NCI-H1417 treated with DMSO at 0.1 percent for 48 hours (cell line): ENCODE measurements at regions not wholly inside any gene's neighbourhood (a gene's known extent, or its start where the extent isn't known, plus 50 kb on each side); places are given as distances from the start of the nearest gene placed in this dataset.
"Not testable (repeated sequence)": the region's sequence is repeated elsewhere in the genome, so short reads cannot be mapped to it uniquely, and the experiment has no call there.

Source experiments
- DNase-seq: peaks from one replicate; lab custom pipeline; 2025; lab: John Stamatoyannopoulos, UW

DNA sequence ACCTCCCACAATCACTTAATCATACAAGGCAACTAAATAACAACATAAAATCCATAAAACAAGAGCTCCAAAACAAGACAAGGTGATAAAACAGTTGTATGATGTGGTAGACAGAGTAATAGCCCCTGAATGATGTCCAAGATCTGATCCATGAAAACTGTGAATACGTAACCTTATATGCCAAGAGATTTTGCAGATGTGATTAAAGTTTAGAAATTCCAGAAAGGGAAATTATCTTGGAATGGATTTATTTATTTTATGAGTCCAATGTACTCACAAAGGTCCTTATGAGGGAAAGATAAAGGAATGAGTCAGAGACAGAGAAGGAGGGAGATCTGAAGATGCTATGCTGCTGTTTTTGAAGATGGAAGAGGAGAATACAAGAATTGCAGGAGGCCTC lies 1775.7 kb upstream of the C9orf72 start:
- DNase-seq, result no peak

DNA sequence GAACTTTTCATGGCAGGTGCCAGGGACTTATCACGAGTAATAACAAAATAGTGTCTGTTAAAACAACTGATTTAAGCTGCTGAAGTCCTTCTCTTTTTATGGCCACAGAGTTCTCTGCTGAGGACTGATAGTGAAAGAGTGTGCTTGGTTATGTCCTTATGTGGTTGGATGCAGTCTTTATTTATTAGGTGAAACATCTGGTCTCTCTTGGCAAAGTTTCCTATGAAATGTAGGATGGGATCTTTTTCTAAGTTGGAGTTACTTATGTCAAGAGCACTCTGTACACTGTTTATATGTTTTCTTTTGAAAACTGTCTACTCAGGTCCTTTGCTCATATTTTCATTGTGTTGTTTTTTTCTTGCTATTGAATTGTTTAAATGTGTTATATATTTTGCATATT lies 1816.1 kb upstream of the C9orf72 start:
- no peak for DNase-seq

DNA sequence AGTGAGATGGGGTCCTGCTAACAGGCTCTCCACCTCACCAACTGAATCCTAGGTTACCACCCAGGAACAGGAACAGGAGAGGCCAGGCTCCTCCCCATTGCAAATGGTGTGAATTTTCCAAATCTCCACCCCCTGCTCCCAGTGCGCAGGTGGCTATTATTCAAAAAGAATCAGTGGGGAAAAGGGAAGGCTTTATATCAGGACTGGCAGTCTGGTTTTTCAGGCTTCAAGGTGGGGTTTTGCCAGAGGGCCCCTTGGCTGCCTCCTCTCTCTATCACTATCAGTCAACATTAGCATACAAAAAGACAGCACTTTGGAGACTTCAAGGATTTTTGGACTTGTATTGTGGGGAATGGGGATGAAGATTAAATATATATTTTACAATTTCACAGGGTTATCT lies 1817.6 kb upstream of the C9orf72 start:
- DNase-seq, result no peak

DNA sequence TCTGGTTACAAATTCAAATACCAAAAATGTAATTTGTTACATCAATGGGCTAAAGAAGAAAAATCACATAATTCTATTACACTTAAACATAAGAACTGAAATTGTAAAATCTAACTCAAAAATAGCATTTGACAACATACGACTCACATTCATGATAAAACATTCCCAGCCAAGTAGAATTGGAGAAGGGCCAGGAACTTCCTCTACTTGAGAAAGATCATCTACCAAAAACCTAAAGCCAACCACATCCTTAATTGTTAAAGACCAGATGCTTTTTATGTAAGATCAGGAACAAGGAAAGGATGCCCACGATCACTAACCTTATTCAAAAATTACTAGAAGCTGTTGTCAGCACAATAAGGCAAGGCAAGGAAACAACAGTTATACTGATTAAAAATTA lies 1819.8 kb upstream of the C9orf72 start:
- DNase-seq, result no peak

DNA sequence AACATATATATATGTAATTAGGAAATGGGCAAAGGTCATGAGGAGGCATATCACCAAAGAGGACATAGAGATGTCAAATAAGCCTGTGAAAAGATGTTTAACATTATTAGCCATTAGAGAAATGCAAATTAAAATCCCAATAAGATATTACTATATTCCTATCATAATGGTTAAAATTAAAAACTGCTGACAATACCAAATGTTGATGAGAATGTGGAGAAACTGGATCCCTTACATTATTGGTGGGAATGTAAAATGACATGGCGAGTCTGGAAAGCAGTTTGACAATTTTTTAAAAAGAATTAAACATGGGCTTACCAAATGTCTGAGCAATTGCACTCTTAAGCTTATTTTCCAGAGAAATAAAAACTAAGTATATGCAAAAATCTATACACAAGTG lies 1821.6 kb upstream of the C9orf72 start:
- DNase-seq, result no peak

DNA sequence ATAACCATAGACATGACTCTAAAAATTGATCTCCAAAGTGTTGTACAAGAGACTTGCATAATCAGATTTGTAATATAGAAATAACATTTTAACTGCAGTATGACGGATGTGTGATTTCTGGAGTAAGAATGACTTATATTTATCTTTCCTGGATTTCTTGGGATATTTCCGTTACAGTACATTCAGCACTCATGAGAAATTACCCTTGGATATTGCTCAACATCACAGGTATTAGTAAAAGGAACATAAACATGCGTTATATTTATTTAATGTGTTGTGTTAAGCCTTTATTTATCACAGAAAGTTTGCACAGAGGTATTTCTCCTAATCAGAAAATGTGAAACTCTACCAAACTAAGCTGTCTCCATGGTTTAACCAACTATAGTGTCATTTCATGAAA lies 1823.9 kb upstream of the C9orf72 start:
- no peak for DNase-seq

DNA sequence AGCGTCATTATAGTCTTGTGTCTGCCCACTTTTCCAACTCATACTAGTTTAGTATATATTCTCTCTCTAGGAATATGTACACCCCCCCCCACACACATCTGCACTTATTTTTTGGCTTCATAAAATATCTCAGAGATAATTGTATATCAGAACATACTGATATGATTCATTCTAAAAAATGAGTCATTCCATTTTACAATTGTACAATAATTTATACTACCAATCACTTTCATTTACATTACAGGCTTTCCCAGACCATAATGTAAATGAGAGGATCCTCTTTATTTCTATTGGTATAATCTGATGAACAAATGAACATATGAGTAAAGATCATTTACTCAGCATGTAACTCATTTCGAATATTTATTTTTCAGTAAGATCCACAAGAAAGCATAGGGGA lies 1842.9 kb upstream of the C9orf72 start:
- no peak for DNase-seq

DNA sequence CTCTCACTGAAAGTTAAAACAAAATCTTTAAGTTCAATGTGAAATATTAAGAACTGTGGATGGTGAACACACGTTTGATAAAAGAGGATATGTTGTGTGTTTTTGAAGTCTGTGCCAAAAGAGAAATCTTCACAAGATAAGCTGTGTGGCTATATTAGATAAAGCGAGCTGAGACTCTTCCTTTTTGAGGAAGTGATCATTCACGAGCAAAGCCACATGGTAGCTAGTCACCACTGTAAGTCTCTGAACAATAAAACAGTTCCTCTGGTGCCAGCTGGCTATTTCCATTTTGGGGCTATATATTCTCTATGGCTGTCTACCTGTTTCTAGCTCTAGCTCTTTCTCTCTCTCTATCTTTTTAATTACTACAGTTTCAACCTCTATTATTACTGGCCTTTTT lies 1849.2 kb upstream of the C9orf72 start:
- no peak for DNase-seq

DNA sequence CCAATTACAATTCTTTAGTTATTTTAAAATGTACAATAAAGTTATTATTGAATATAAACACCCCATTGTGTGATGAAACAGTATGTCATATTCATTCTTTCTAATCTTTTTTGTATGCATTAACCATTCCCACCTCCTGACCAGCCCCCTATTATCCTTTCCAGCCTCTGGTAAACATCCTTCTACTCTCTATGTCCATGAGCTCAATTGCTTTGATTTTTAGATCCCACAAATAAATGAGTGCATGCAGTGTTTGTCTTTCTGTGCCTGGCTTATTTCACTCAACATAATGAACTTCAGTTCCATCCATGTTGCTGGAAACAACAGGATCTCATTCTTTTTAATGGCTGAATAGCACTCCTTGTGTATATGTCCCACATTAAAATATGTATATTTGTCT lies 1858.9 kb upstream of the C9orf72 start:
- DNase-seq, result no peak

DNA sequence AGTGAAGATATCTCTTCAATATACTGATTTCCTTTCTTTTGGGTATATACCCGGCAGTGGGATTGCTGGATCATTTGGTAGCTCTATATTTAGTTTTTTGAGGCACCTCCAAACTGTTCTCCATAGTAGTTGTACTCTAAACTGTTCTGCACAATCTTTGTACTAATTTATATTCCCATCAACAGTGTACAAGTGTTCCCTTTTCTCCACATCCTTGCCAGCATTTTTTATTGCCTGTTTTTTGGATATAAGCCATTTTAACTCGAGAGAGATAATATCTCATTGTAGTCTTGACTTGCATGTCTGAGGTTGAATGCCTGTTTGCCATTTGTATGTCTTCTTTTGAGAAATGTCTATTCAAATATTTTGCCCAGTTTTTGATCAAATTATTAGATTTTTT lies 1859.4 kb upstream of the C9orf72 start:
- DNase-seq, result not testable (repeated sequence)

DNA sequence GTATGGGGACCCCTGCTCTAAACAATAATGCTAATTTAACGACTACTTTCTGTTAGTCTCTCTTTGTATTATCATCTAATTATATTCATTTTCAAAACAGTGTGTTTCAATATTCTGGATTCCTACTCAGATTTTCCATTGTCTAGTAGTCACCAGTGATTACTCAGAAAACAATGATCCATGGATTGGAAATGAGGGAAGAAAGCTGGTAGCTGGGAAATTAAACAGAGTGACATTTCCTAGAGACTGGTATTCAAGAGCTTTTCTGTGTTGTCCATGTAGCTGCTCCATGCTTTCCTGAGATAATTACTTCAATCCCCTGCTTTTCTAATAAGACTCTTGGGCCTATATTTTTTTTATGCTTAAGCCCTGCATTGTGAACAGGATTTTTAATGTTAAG lies 1862.1 kb upstream of the C9orf72 start:
- DNase-seq, result no peak

DNA sequence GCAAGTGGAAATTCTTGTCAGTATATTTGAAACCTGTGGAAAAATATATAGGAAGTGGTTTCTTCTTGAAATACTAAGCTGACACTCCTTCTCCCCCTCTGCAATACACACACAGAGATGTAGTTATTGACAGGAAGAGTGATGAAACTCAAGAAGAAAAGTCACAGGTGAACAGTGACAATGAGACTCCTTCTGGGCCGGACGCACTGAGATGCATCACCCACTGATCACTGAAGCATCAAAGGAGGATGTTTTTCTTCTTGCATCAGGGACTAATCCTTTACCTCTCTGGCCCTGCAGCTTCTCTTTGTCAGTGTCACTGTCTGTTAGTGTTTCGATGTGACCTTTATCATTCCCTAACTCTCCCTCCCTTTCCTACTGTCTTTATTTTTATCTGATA lies 1864.2 kb upstream of the C9orf72 start:
- DNase-seq, result no peak

DNA sequence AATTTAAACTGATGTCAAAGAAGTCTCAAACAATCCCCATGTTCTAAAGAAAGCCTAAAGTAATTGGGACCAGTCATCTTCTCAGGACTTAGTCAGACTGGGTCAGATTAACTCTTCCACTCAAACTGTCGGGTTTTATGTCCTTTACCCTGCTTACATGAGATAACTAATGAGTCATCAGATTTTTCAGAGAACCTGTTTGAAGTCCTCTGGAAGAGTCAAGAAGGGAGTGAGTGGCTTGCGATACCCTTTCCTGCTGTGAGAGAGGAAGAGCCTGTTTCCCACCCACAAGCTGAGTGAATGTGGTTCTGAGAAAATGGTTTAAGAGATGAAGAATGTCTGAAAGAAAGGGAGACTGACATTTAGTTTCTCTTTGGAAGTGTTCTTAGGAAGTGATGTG lies 1866.7 kb upstream of the C9orf72 start:
- no peak for DNase-seq

DNA sequence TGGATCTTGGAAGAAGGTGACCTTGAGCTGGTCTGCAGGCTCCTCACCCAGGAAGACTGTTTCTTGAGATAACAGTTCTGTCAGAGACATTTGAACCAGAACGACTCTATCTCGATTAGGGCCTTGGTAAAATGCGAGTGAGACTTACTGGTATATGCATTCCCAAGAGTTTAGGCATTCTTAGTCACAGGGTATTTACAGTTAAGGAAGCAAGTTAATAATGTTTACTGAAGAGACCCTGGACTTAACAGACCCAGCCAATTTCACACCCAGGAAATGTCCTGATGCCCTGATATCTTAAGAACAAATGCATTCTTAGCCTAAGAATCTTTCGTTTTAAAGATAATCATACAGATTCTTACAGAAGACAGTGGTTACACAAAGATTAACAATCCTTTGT lies 1867.2 kb upstream of the C9orf72 start:
- no peak for DNase-seq

DNA sequence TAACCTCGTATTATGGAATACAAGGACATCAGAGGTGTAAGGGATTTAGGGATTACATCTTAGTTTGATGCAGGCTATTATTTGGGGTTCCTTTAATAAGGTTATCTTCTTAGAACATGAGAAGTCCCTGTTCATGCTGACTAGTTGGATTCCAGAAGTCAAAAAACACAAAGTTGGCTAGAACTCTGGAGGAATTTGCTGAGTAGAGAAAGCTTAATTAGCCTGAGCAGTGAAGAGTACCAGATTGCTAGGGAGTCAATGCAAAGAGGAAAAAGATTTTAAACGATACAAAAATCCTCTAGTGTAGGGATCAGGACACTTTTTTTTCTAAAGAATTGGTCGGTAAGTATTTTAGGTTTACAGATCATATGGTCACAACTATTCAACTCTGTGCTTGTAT lies 1872.5 kb upstream of the C9orf72 start:
- DNase-seq, result no peak

DNA sequence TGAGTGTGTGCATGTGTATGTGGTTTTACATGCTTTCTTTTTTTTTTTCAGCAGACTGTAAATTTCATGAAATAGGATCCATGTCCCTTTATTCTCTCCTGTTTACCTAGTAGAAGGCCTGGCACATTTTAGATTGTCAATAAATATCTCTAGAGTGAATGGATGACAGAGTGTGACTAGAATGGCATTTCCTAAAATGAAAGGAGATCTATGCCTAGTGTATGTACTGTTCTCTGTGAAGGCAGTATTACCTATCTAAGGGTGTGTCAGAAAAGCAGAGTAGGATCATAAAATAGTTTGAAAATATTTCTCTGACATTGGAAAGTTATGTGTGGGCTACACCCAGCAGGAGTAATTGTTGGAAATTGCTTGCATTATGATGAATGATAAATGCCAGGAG lies 1876.0 kb upstream of the C9orf72 start:
- no peak for DNase-seq

DNA sequence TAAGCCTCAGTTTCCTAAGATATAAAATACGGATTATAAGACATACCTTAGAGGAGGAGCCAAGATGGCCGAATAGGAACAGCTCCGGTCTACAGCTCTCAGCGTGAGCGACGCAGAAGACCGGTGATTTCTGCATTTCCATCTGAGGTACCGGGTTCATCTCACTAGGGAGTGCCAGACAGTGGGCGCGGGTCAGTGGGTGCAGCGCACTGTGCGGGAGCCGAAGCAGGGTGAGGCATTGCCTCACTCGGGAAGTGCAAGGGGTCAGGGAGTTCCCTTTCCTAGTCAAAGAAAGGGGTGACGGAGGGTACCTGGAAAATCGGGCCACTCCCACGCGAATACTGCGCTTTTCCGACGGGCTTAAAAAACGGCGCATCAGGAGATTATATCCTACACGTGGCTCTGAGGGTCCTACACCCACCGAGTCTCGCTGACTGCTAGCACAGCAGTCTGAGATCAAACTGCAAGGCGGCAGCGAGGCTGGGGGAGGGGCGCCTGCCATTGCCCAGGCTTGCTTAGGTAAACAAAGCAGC lies 1877.1 kb upstream of the C9orf72 start:
- not testable (repeated sequence) for DNase-seq

DNA sequence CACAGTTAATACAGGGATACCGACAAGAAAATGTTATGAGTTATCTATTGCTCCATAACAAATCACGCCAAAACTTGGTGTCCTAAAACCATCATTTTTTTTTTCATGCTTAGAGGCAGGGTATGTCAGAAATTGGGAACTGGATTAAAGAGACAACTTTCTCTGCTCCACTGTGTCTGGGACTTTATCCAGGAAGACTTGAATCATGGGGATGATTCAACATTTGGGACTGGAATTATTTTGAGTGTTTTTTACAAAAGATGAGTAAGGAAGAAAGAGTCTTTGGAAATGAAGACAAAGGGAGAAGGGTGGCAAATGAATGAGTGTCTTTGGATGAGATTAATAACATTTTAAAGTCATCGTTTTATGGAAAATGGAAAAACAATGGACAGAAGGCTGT lies 1883.7 kb upstream of the C9orf72 start:
- DNase-seq, result no peak

DNA sequence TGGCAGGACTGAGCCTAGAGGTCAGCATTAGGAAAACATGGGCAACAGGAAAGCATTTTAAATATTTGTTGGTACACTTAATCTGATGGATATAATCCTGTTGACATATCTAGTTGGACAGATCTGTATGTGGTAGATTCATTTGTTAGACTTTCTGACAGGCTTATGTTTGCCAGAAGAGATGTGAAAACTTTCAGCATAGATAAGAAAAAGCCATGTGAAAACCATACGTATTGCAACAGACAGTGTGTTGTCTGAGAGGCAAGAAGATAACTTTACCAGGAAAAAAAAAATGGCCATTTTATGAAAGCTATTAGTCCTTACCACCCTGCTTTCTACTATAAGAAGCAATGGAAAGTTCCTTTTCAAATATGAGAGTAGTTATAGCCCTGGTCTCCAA lies 1902.2 kb upstream of the C9orf72 start:
- no peak for DNase-seq

DNA sequence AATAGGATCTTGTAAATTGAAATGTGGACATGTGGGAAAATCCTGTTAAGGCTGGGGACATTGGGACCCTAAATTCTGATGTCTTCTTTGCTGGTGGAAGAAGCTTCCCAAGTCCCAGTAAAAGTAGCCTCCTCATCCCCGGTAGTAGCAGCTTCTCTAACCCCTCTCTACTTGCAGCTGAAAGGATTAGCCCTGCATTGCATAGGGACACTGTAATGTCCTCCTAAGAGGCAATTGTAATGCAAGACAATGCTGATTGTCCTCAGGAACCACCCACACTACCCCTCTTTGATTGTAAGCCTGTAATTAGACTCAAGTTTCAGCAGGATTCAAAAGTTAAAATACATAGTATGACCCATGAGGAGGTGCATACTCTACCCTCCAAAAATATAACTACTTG lies 1938.4 kb upstream of the C9orf72 start:
- no peak for DNase-seq

DNA sequence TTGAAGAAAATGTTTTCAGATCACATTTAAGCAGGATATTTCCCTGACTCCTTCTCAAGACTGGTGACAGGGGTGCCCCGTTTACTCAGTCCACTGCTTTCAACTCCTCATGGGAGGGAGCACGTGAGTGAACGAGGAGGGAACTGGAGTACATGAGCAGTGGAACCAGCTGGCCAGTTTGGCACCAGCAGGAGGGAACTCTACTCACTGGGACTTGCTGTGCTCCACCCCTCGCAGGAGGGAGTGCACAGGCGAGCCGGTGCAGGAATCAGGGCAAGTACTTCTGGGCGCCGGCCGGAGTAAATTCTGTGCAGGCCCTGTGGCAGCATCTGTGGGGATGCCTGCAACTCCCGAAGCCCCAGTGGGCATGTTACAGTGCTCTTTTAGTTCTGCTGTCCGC lies 1941.1 kb upstream of the C9orf72 start:
- no peak for DNase-seq

DNA sequence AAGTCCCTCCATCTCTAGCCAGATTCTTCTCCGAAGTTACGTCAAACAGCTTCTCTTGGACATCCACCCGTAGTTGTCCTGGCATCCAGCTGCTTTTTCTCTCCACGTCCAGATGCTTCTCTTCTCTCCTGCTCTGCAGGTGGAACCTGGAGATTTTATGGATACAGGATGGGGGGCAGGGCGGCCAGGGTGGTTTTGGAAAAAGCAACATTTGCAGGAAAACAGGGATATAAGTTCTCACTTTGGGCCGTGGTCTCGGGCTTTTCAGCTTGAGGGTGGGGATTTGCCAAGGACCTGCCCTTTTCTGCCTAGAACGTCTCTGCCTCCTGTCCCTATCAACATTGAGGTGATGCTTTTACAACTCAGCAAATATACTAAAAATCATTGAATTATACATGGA lies 1941.6 kb upstream of the C9orf72 start:
- DNase-seq, result no peak

DNA sequence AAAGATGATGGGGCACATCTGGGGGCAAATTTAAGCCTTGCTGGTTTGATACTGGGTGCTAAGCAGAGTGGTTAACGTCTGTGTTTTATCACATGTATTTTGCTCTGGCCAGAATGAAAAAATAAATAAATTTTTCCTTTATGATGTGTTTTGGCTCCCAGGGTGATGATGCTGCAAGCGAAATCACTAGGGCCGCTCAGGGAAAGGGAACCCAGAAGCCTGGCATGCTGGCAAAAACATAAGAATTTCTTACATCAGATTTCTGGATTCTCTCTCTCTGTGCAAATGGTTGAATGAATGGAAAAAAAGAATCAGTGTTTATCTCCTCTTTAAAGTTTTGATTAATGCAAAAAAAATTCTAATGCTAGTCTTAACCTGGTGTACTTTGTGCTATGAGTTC lies 1975.2 kb upstream of the C9orf72 start:
- no peak for DNase-seq

DNA sequence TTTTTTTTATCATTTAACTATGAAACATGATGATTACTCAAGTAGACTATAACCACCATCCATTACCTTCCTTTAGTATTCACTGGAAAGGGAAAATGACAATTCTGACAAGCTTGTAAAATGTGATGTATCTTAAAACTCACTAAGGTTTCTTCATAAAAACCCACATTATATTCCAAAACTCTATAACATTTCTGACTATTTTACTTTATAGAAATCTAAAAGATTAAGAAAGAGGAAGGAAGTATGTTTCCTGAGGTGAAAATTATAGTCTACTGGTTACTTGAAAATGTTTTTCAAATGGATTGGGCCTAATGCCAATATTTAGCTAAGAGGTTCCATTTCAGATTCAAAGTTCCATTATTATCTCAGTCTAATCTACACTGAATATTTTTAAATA lies 1982.2 kb upstream of the C9orf72 start:
- DNase-seq, result no peak

DNA sequence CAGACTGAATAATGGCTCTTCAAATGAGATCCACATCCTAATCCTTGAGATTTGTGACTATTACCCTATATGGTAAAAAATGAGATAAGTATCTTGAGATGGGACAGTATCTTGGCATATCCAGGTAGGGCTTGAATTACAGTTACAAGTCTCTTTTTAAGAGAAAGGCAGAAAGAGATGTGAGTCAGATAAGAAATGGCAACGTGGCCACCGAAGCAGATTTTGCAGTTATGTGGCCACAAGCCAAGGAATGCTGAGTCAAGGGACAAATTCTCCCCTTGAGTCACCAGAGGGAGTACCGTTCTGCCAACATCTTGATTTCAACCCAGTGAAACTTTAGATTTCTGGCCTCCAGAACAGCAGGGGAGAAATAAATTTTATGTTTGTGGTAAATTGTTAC lies 1983.0 kb upstream of the C9orf72 start:
- DNase-seq, result no peak
